ENCODE measurements at regions not wholly inside any gene's neighbourhood (a gene's known extent, or its start where the extent isn't known, plus 50 kb on each side); places are given as distances from the start of the nearest gene placed in this dataset.
A peak's percentile ranks its signal among the peaks of the same experiment; 100 is the strongest.

GRCh38 chr18:47758000-47758399, 172.5 kb downstream of the SMAD2 start:
- no peak for DNase-seq (ENCODE audit: low spot score)

DNA sequence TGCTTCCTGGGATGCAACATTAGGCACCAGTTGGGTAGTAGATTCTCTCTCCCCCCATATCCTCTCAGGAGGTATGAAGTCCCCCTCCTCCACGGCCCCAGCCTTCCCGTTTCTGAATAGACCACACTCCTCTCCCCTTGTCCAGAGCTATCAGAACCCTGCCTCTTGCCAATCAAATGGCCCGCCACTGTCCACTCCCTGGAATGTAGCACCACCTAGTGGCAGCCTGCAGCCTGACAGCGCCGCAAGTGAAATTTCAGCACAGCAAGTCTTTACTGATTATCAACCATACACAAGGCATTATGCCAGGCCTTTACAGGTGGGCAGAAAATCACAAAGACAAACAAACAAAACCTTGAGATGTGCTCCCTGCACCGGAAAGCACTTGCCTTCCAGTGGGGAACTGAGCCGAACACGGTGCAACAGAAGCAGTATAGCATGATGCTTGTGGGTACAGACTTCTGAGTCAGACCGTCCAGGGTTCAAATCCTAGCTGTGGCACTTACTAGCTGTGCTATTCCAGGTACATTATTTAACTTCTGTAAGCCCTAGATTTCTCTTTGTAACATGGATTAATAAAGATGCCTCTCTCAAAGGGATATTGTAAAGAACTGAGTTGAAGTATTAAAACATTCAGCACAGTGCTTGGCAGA, 174.0 kb downstream of the SMAD2 start:
- peak; percentile 72 for DNase-seq (ENCODE audit: low spot score)

DNA sequence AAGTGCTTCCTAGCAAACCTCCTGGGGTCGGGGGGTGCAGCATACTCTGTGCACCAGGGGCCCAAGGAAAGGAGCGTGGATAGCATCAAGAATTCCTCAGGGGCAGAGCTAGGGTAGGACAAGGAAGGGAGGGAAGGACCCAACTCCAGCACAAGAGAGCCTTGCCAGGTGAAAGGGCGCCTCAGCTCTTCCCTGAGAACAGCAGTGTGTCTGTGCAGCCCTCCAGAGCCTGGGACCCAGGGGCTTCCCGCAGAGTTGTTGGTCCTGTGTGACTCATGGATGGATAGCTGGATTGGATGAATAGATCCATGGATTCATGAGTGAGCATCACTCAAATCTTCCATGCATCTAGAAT, 175.4 kb downstream of the SMAD2 start:
- DNase-seq (ENCODE audit: low spot score) = no peak

- DNase-seq (ENCODE audit: low spot score) = peak; percentile 17
These were observed 176.0 kb downstream of the SMAD2 start for GRCh38 chr18:47754311-47755101.

- no peak for DNase-seq (ENCODE audit: low spot score)
These were observed 177.4 kb downstream of the SMAD2 start for GRCh38 chr18:47752796-47753645.

- no peak for DNase-seq (ENCODE audit: low spot score)
These were observed 179.5 kb downstream of the SMAD2 start for GRCh38 chr18:47750889-47751423.

DNA sequence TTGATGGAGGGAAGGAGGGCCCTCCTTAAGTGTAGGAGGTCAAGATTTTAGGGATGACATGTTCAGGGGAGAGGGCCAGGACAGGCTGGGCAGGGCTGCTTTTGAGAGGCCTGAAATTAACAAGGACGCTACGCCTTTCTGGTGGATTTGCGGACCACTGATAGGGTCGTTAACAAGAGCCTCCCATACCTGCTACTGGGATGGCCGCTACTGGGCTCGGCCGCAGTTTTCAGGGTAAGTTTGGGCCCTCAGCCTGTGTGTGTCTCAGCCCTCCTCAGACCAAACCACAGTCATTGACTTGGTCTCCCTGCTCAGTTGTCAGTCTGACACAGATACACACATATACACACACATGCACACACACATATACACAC, 180.9 kb downstream of the SMAD2 start:
- DNase-seq (ENCODE audit: low spot score) = no peak

- peak; percentile 86 for DNase-seq (ENCODE audit: low spot score)
These were observed 181.4 kb downstream of the SMAD2 start for GRCh38 chr18:47748847-47749599.

DNA sequence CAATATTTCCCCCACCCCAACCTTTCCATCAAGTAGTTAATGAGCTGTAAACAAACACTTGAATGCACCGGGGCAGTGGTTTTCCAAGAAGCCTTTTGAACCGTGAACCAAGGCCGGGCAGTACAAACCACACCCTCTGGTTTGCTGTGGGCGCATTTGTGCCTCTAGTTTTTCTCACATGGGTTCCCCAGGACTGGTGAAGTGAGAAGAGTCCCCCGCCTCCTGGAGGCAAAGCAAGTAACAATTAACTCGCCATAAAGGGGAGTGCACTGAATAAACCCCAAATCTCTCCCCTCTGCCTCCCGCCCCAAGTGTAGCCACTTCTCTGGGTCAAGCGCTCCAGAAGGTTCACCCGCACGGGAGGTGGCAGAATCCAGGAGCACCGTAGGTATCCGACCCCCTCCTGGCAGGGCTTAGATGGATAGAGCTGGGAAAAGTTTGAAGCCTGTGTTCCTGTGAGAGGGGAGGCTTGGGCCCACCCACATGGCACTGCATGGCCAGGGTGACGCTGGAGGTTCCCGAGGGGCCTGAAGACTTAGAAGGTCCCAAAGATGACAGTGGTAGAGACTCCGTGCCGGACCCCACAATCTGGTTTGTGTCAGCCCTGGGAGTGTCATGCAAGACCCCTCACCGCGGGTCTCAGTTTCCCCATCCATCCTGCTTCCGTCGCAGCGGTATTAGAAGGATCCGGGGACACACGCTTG, 182.2 kb downstream of the SMAD2 start:
- no peak for DNase-seq (ENCODE audit: low spot score)

- no peak for DNase-seq (ENCODE audit: low spot score)
These were observed 183.1 kb downstream of the SMAD2 start for GRCh38 chr18:47747260-47747795.

GRCh38 chr18:47746615-47747014, 183.8 kb downstream of the SMAD2 start:
- no peak for DNase-seq (ENCODE audit: low spot score)

DNA sequence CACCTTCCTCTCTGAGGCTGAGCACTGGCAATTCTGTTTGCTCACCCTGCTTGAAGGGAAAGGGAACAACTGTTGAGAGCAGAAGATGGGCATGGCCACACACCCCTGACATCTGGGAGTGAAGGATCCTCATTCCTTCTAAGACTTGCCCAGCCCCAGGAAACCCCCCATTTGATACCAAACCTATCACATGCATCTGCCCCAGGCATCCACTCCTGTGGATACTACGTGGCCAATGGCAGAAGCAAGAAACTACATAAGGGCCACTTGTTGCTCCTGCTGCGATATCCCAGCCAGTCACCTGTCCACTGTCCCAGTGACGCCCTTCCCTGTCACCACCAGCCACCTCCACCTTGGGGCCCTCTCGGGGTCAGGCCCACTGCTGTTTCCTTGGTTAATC, 185.2 kb downstream of the SMAD2 start:
- no peak for DNase-seq (ENCODE audit: low spot score)

DNA sequence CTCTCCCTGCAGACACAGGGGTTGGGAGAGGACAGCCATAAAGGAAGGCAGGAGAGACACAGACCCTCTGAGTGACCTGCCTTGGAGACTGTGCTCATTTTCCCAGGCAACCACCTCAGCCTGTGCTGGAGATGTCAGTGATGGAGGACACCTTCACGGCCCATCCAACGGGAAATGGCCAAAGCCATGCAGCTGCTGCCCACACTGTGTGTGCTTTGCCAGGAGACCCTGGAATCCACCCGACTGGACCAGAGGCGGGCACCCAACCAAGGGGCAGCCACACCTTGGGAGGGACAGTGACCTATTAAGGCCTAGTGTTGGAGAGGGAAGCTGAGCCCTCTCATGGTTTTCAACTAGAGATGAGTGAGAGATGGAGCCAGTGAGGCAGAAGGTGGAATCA, 192.5 kb downstream of the SMAD2 start:
- DNase-seq (ENCODE audit: low spot score) = no peak

DNA sequence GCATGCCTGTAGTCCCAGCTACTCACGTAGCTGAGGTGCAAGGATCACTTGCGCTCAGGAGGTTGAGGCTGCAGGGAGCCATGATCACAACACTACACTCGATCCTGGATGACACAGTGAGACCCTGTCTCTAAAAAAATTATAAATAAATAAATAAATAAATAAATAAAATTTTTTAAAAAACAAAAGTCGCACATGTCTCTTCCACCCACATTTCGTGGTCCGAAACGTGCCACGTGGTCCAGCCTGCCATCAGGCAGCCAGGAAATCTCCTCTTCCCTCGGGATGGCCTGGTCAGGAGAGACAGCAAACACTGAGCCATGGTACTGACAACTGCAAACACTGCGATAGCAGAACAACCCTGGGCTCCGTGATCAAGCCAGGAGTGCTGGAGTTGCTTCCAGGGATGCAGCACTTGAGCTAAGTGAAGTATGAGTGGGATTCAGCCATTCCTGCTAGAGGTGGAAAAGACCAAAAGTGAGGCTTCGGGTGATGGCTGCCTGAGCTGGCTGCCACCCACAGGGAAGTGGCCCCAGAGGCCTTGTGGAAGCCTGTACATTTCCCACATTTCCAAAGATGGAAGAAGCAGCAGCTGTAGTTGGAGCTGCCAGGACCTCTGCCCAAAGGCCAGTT, 193.1 kb downstream of the SMAD2 start:
- DNase-seq (ENCODE audit: low spot score) = no peak

- no peak for DNase-seq (ENCODE audit: low spot score)
These were observed 193.9 kb downstream of the SMAD2 start for GRCh38 chr18:47736376-47737140.

- DNase-seq (ENCODE audit: low spot score) = no peak
These were observed 195.3 kb downstream of the SMAD2 start for GRCh38 chr18:47735041-47735702.

DNA sequence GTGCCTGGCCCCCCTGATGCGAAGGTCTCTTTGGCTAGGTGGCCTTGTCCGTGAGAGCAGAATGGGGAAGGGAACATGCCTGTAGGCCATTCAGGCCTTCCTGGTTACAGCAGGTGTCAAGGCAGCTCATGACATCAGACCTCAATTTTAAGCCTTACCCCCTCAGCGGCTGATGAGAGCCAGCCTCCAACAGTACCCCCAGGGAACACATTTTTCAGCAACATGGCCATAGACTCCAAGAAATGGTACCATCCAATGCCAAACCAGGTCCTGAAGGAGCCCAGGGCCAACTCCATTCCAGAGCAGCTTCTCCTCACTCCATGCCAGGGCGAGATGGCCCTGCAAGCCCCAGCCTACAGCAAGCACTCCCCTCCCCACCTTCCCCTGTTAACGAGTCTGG, 199.2 kb downstream of the SMAD2 start:
- no peak for DNase-seq (ENCODE audit: low spot score)

DNA sequence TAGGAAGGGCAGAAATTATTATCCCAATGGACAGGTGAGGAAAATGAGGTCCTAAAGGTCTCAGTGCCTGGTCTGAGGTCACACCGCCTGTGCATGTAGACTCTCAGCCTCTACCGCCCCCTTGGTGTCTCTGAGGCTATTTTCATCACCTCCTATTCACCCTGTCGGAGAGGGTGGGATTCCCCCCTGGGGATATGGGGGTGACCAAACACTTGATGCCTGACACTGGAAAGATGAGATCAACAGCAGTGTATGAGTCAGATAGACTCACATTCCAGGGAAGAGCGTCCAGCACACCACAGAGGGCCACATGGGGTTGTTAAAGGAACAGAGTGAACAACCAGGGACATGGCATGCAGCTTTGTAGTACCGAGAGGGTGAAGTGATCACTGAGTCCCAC, 199.7 kb downstream of the SMAD2 start:
- peak; percentile 22 for DNase-seq (ENCODE audit: low spot score)

GRCh38 chr18:47729356-47729755, 201.1 kb downstream of the SMAD2 start:
- DNase-seq (ENCODE audit: low spot score) = no peak
